CD14-positive monocyte (primary cell): ENCODE measurements at regions not wholly inside any gene's neighbourhood (a gene's known extent, or its start where the extent isn't known, plus 50 kb on each side); places are given as distances from the start of the nearest gene placed in this dataset.

Experiments
- DNase-seq, 3 donors: peaks; one replicate each; pipeline ENCODE4 v3.0.0-alpha.2; 2011 to 2022
- H2AFZ ChIP-seq: 2 replicates; pipeline ENCODE4 v1.6.0; 2012; ENCODE audit warnings: mild to moderate bottlenecking, low read depth, low read length, inconsistent platforms; ENCODE audit not compliant: insufficient read depth, poor library complexity, severe bottlenecking
- H3K27ac ChIP-seq, 2 donors: 1 replicate in 1 of 2; 2 replicates in 1 of 2; pipeline ENCODE4 v1.5.1; 2012 to 2013; ENCODE audit warnings: low read length in 2 of 2, control low read depth in 1 of 2, inconsistent platforms in 1 of 2, low read depth in 1 of 2, mild to moderate bottlenecking in 1 of 2
- H3K27me3 ChIP-seq, 2 donors: one replicate each; pipeline versions ENCODE4 v1.6.0 to v1.6.1; 2011 to 2013; ENCODE audit warnings: low read length in 2 of 2; ENCODE audit not compliant: control insufficient read depth in 2 of 2, insufficient read depth in 2 of 2
- H3K36me3 ChIP-seq, 2 donors: replicated peaks in 1 of 2; 1 replicate in 1 of 2; 2 replicates in 1 of 2; pipeline versions ENCODE4 v1.5.1 to v1.6.1; 2012 to 2013; ENCODE audit warnings: low read length in 2 of 2, control low read depth in 1 of 2, inconsistent platforms in 1 of 2, mild to moderate bottlenecking in 1 of 2; ENCODE audit not compliant: insufficient read depth in 2 of 2, control insufficient read depth in 1 of 2
- H3K4me1 ChIP-seq, 2 donors: 1 replicate in 1 of 2; 2 replicates in 1 of 2; pipeline versions ENCODE4 v1.5.1 to v1.6.1; 2012 to 2013; ENCODE audit warnings: low read length in 2 of 2, control low read depth in 1 of 2, inconsistent platforms in 1 of 2, mild to moderate bottlenecking in 1 of 2, moderate library complexity in 1 of 2; ENCODE audit not compliant: insufficient read depth in 2 of 2, control insufficient read depth in 1 of 2
- H3K4me2 ChIP-seq: replicated peaks from 2 replicates; pipeline ENCODE3; 2012; ENCODE audit warnings: low read length, moderate library complexity, mild to moderate bottlenecking; ENCODE audit not compliant: poor library complexity, severe bottlenecking; ENCODE audit errors: extremely low read depth
- H3K4me3 ChIP-seq, 3 experiments: fragments of 200-600 bp in 1 of 3; sonication (generic) in 1 of 3; replicated peaks in 1 of 3; 1 replicate in 2 of 3; 2 replicates in 1 of 3; pipeline ENCODE4 v1.5.1; 2011 to 2013; ENCODE audit warnings: low read length in 3 of 3, mild to moderate bottlenecking in 3 of 3, control low read depth in 2 of 3, low read depth in 2 of 3, inconsistent platforms in 1 of 3, moderate library complexity in 1 of 3
- H3K79me2 ChIP-seq: 2 replicates; pipeline ENCODE4 v1.6.0; 2012; ENCODE audit warnings: mild to moderate bottlenecking, control low read depth, inconsistent platforms, low read length, moderate library complexity; ENCODE audit not compliant: insufficient read depth
- H3K9ac ChIP-seq: 2 replicates; pipeline ENCODE4 v1.6.0; 2017; ENCODE audit warnings: low read length, mild to moderate bottlenecking; ENCODE audit not compliant: insufficient read depth, poor library complexity, severe bottlenecking
- H3K9me3 ChIP-seq, 2 donors: replicated peaks in 1 of 2; 1 replicate in 1 of 2; 2 replicates in 1 of 2; pipeline versions ENCODE4 v1.5.1 to v1.6.1; 2012 to 2013; ENCODE audit warnings: low read length in 2 of 2, control low read depth in 1 of 2; ENCODE audit not compliant: control insufficient read depth in 1 of 2, insufficient read depth in 1 of 2
- H4K20me1 ChIP-seq: 2 replicates; pipeline ENCODE4 v1.6.0; 2012; ENCODE audit warnings: mild to moderate bottlenecking, low read length, control low read depth, moderate library complexity; ENCODE audit not compliant: insufficient read depth
- H3K27ac Mint-ChIP-seq, 7 donors: one replicate each; pipeline ENCODE4 v1.8.0; 2020; ENCODE audit warnings: mild to moderate bottlenecking in 7 of 7, mixed read lengths in 7 of 7, moderate library complexity in 6 of 7, inconsistent platforms in 2 of 7
- H3K27me3 Mint-ChIP-seq, 3 donors: one replicate each; pipeline ENCODE4 v1.8.0; 2021 to 2022; ENCODE audit warnings: low read depth in 3 of 3, mild to moderate bottlenecking in 3 of 3, mixed read lengths in 3 of 3, moderate library complexity in 3 of 3, inconsistent platforms in 1 of 3
- H3K36me3 Mint-ChIP-seq, 2 donors: one replicate each; pipeline ENCODE4 v1.8.0; 2020; ENCODE audit warnings: mixed read lengths in 2 of 2, inconsistent platforms in 1 of 2, mild to moderate bottlenecking in 1 of 2
- H3K4me1 Mint-ChIP-seq: one replicate; pipeline ENCODE4 v1.8.0; 2020; ENCODE audit warnings: mild to moderate bottlenecking, mixed read lengths
- H3K4me3 Mint-ChIP-seq, 2 donors: one replicate each; pipeline ENCODE4 v1.8.0; 2020; ENCODE audit warnings: mild to moderate bottlenecking in 2 of 2, mixed read lengths in 2 of 2, moderate library complexity in 1 of 2
- H3K9me3 Mint-ChIP-seq, 7 donors: one replicate each; pipeline ENCODE4 v1.8.0; 2020 to 2022; ENCODE audit warnings: mixed read lengths in 7 of 7, mild to moderate bottlenecking in 6 of 7, moderate library complexity in 6 of 7, inconsistent platforms in 2 of 7
- CTCF ChIP-seq: fragments of 200-600 bp; IDR thresholded peaks from one replicate; pipeline ENCODE4 v1.8.0; 2022; ENCODE audit warnings: antibody characterized with exemption, mild to moderate bottlenecking
- whole genome bisulfite sequencing: methylation state at CpG from one replicate; pipeline ENCODE4 v1.1.5; 2013; ENCODE audit warnings: missing lambda C conversion rate; ENCODE audit not compliant: insufficient coverage; 5-methylcytosine and 5-hydroxymethylcytosine counted together
- intact Hi-C, 2 donors: fragments of 100-400 bp; cut with micrococcal nuclease; formaldehyde crosslinking; loops; one replicate each; pipeline versions ENCODE4 v1.15.0 to v1.15.1; 2023

GRCh38 chr9:87437966-87438365, 59.7 kb upstream of the DAPK1 start:
- H3K4me1 Mint-ChIP-seq: peaks cover 2% of the 10 kb centered on the region
- Histone ChIP-seq H3K4me3 (no peak overlapping the region), H3K36me3 (no peaks in the 10 kb centered on the region), H4K20me1 (no peaks in the 10 kb centered on the region), H3K9me3 (no peaks in the 10 kb centered on the region), H3K79me2 (no peaks in the 10 kb centered on the region), H3K27ac (no peak overlapping the region), H3K27me3 (no peaks in the 10 kb centered on the region), H3K9ac (no peak overlapping the region), H3K4me2 (no peak overlapping the region), H3K4me1 (no peaks in the 10 kb centered on the region), H2AFZ (no peak overlapping the region)
- 93% methylated on average over 7 of the region's 8 CpGs for WGBS
- TF ChIP-seq CTCF: no peak
- H3K27ac Mint-ChIP-seq: no peak overlapping the region
- no peak overlapping the region for H3K4me3 Mint-ChIP-seq
- H3K27me3 Mint-ChIP-seq: peaks cover 0 to 2% (median 0%) of the 10 kb centered on the region in 3 donors
- no peak for DNase-seq
- H3K9me3 Mint-ChIP-seq: peaks cover 0 to 4% (median 0%) of the 10 kb centered on the region in 7 donors
- no peaks in the 10 kb centered on the region for H3K36me3 Mint-ChIP-seq
- intact Hi-C loops: no loop called here

DNA sequence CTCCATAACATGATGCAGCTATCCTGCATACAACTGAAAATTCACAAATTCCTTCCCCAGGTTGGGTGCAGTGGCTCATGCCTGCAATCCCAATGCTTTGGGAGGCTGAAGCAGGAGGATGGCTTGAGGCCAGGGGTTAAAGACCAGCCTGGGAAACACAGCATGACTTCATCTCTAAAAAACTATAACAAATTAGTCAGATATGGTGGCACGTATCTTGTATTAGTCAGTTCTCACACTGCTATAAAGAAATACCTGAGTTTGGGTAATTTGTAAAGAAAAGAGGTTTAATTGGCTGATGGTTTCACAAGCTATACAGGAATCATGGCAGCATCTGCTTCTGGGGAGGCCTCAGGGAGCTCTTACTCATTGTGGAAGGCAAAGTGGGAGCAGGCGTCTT, 56.4 kb upstream of the DAPK1 start:
- no peak for TF ChIP-seq CTCF
- Histone ChIP-seq H3K27me3 (no peaks in the 10 kb centered on the region), H3K4me3 (no peak overlapping the region), H3K27ac (no peak overlapping the region), H3K4me1 (peaks cover 6 to 9% of the 10 kb centered on the region in 2 donors), H3K79me2 (no peaks in the 10 kb centered on the region), H3K9me3 (no peaks in the 10 kb centered on the region), H3K4me2 (no peak overlapping the region), H3K9ac (no peak overlapping the region), H3K36me3 (no peaks in the 10 kb centered on the region), H4K20me1 (no peaks in the 10 kb centered on the region), H2AFZ (no peak overlapping the region)
- H3K4me3 Mint-ChIP-seq: no peak overlapping the region
- no CpG with 5 or more reads among the region's 2 CpGs for WGBS
- H3K9me3 Mint-ChIP-seq: peaks cover 0 to 4% (median 2%) of the 10 kb centered on the region in 7 donors
- peaks cover 10% of the 10 kb centered on the region for H3K4me1 Mint-ChIP-seq
- DNase-seq: no peak
- H3K27me3 Mint-ChIP-seq: peaks cover 0 to 2% (median 0%) of the 10 kb centered on the region in 3 donors
- H3K36me3 Mint-ChIP-seq: no peaks in the 10 kb centered on the region
- peak overlapping the region in 1 of 7 donors; percentile 4 for H3K27ac Mint-ChIP-seq
- intact Hi-C loops: no loop called here
